HG02588 (cell line): ENCODE measurements at regions not wholly inside any gene's neighbourhood (a gene's known extent, or its start where the extent isn't known, plus 50 kb on each side); places are given as distances from the start of the nearest gene placed in this dataset.

ENCODE experiments used
- ATAC-seq: cut with Tn5 transposase; IDR thresholded peaks from one replicate; pipeline ENCODE4 v1.9.1; 2021; ENCODE audit warnings: mild to moderate bottlenecking, moderate library complexity; ENCODE audit not compliant: unreplicated experiment

DNA sequence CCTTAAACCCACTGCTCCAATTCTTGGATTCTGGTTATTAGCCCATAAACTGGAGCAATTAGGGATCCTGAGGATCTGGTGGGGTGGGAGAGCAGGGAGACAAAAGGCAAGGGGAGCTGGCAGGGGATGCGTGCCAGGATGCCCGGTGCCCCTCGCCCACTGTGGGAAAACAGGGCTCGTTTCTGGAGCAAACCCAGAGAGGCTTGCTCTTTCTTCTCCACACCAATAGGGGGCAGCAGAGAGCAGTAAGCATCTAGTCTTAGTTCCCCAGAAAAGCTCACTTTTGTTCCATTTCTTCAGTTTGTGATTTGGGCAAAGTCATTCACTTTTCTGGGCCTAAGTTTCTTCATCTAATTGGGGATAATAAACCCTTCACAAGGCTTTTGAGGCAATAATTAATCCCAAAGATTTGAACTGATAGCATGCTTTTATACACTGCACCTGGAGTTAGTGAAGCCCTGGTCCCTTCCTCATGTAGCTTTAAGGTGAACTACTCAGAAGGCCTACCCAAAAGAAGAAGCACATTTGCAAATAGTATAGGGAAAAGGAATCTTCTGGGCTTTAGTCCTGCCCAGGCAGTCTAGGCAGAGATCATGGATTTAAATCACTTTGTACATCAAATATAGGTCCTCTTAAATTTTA lies 160.6 kb upstream of the USP24 start:
- ATAC-seq: no peak

DNA sequence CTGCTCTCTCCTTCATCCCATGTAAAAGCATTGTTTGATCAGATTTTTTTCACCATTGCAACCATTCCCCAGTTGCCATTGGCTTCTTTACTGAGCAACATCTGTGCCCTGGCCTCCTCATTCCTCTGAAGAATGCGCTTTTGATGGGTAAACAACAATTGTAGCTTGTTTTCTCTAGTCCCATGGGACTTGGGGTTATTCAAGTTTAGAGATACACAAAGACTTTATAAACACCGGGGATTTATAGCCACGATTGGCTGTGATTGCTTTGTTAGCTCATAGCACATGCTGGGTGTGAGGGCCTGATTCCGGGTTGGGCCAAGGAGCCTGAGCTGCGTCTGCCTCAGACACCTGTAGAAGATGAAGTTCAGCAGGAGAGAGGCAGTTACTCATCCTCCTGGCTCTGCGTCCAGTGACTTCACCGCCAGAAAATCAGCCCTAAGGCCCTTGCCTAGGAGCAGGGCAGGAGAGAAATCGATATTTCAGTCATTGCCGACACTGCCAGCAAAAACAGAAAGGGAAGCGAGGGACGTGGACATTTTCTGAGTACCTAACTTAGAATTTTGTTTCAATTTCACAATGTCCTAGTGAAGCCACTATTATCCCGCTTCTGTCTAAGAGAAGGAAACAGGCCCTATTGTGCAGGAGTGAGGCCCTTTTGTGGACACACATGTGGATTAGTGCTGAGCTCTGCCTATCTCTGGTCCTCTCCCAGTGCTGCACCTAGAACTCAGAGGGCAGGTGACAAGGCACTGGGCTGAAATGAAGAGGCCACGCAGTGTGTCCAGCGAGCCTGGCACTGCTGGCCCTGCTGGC lies 159.8 kb upstream of the USP24 start:
- ATAC-seq: no peak

DNA sequence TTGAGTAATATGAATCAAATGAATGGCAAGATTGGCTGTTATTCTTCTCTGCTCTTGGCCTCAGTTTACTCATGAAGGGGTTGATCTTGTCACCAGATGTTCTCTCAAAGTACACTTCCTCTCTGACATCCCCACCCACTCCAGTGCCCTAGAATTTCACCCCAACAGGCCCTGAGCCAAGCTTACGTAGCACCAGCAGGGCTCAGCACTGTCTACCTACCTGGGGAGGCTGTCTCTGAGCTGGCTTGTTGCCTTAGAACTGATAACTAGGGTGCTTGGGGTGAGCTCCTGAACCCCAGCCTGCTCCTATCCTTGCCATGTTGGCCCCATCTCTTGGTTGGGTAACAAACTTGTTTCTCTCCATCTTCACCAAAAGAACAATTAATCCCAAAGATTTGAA lies 159.1 kb upstream of the USP24 start:
- ATAC-seq: no peak

DNA sequence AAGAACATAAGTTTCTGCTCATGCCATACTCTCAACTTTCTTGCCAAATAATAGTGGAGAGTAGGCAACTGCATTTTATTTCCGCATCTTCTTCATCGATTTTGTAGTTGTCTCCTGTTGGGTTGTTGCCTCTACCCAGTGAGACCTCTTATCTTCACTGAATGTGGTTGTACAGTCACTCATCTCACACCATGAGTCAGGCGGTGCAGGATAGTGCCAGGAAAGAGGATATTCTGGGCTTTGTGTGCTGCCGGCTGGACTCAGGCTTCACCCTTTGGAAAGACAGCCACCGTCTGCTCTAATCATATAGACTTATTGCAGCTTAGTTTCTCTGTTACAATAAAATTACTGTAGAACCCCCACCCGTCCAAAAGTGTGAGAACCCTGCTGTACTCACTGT lies 154.3 kb upstream of the USP24 start:
- ATAC-seq: no peak

DNA sequence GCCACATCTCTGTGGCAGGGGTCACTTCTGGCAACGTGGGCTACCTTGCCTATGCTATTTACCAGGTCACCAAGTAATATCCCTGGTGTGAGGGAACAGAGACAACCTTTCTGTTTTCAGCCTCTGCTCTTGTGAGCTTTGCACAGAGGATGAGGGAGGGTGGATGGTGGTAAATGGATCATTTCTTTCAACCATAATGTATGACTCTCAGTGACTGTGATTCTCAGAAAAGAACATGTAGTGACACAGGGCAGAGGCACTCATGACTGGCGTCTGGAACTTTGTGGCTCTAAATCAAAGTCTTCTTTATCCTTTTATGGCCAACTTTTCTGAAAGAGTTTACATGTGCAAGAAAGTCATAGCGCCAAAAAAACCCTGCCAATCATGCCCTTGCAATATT lies 153.5 kb upstream of the USP24 start:
- no peak for ATAC-seq

DNA sequence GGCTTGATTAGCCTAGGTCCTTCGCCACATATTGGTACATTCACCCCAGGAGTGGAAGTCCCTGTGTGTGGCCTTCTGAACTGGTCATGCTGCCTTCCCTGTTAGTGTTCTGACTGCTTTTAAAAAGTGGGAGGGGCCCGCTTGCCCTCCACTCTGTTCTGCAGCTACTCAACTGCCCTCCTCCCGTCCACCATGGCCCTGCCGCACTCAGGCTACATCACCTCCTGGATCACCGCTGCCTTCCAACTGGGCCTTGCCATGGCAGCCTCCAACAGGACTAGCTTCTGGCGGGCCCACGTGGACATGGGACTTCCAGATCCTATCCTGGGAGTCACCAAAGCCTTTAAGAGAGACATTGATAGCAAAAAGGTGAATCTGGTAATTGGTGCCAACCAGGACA lies 152.1 kb upstream of the USP24 start:
- no peak for ATAC-seq

DNA sequence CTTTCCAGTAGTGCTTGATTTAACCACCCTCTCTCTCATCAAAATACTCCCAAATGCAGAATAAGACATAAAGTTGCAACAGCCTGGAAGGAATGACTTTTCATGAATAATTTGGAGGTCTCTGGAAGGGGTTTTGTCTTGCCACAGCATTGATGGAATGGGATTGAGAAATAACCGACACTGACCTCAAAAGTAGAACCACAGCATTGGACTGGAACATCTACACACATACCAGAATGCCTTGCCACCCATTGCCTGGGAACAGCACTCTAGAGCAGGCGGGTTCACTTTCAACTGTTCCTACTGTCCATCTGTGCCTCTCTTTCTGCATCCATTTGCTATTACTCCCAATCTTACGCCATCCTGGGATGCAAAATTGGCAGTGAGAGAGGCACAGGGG lies 149.1 kb upstream of the USP24 start:
- no peak for ATAC-seq

DNA sequence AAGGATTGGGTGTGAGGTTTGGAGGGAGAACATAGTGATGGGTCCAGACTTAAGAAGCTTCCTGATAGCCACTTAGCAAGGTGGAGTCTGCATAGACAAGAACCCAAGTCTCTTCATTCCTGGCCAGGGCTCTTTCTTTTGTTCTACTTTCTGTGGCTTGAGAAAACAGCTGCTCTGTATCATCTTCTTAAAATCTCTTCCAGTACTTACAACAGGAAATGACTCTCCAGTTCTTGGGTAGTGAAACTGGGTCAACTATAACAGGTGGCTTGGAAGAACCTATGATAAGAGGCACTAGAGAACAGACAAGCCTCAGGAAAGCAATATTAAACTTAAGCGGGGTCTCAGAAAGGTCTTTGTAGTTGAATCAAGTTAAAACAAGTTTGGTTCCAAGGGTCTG lies 148.1 kb upstream of the USP24 start:
- ATAC-seq: no peak

DNA sequence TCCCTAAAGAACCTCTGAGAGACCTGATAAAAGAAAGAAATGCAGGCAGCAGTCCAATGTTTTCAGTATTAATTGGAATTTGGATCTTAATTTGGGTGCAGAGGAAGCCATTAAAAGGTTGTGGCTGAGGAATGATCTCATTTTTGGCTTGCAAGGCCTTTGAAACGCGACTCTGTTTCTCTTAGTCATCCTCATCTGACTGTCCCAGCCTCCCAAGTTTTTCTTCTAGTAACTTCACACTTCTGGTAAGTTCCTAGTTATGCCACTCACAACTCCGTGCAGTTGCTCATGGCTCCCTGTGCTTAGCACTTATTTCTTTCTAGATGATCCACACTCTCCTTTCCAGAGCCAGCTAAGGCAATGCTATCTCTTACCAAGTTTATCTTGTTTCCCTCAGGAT lies 147.4 kb upstream of the USP24 start:
- ATAC-seq: no peak

DNA sequence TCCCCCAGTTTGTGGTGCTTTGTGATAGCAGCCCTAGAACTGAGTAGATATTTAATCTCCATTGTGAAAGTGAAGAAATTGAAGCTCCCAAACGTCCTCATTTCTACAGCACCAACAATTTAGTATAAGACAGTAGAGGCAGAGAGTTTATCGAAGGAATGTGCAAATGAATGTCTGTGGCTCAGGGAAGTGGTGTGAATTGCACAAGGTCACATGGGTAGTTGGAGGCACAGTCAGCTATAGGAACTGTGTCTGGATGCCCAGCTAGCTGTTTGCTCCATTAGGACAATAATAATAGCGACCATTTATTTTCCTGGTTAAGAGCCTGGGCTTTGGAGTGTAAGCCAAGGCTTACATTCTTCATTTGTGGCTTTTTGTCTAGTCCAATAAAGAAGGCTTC lies 144.4 kb upstream of the USP24 start:
- ATAC-seq: no peak

DNA sequence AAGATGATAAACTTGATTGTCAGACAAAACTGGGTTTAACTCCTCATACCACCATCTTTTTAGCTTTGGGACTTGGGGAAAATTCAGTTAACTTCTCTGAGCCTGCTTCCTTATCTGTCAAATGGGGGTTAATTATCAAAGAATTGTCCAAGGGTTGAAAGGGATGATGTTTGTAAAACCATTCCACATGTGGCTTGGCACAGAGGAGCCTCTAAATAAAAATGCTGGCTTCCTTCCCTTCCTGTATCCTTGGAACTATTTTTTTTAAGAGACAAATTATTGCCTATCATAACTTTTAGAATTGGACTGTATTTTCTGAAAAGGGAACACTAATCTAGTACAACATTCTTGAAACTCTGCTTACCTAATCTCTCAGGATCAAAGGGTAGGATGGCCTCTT lies 143.4 kb upstream of the USP24 start:
- no peak for ATAC-seq

DNA sequence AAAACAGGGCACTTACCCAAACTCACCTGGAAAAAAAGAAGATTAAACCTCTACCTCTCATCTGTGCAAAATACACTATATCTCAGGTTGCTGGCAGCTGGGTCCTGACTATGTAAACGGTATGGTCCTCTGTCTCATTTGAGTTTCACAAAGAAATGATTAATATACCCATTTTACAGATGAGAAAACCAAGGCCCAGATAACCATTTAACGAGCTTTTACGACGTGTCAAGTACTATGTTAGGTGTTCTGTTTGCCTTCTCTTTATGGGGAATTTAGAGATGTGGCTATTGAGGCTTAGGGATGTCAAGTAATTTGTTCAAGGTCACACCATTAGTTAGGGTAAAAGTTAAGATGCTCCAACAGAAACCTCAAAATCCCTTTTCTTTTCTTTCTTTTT lies 140.4 kb upstream of the USP24 start:
- no peak for ATAC-seq

DNA sequence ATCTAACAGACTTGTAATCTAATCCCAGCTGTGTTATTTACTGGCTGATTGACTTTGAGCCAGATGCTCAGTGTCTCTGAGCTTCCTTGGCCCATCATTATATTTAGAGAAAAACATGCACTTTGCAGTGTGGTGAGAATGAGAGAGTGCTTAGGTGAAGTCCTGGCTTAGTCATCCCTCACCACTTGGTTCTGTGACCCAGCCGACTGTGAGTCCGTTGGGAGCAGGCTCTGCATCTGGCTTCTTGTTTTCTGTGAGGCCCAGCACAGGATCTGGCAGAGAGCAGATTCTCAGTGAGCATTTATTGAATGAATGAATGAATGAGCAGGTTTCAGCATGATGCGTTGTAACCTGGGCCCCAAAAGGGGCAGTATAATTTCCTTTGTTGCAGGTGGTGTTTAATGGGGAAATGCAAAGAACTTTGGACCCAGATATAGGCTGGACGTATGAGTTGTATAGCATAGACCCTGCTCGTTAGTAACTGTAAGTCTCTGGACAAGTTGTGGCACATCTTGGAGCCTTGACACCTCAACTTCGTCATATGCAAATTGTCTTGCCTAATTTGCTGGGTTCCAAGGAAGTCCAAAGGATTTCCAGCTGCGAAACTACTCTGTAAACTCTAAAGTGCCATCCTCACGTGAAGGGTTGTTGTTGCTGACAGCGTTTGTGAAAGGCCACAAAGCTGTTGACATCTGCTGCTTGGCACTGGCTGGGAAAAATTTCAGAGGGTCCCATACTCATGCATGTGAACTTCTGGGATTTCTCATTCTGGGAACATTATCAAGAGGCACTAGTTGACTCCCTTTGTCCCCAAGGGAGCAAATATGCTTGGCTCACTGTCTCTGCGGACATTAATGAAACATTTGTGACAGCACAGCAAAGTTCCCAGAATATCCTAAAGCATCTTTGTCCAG lies 138.8 kb upstream of the USP24 start:
- ATAC-seq: no peak

DNA sequence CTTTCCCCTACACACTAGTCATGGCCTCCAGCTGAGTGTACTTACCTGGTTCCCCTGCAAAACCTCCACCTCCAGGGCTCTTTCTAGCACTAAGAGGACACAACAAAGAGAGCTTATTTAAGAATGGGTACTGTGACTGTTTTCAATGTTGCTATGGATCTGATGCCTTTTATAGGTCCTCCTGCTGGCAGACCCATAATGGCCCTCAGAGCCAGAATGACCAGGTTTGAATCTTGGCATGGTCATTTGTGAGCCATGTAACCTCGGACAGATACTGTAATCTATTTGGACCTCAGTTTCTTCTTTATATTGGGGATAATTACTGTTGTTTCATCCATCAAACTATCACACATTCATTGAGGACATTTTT lies 137.6 kb upstream of the USP24 start:
- no peak for ATAC-seq

DNA sequence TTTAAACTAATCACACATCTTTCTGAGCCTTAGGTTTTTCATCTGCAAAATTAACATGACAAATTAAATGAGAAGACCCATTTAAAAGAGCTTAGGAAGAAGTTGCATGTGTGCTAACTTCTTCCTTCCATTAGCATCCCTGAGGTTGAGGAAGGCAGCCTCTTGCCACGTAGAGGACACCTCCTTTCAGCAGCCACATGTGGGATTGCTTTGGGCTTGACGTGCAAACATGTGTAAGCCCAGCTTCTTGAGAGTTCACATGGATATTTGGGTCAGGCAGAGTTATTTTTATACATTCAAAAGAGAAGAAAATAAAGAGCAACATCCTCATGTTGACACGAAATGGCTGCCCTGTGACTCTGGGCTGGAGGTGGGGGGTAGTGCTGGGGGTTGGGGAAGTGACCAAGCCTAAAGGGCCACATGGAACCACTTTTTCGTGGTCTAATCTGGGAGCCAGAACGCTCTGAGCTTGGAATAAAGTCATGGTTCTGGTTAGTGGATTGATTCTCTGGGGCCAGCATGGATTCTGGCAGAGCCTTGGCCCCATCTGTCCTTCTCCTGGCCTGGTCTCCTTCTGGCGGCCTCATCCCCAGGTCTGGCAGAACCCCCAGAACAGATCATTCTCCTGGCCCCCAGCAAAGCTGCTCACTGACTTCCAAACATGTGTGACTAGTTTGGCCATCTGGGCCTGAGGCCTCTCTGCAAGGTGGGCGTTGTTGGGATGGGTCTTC lies 137.1 kb upstream of the USP24 start:
- no peak for ATAC-seq

DNA sequence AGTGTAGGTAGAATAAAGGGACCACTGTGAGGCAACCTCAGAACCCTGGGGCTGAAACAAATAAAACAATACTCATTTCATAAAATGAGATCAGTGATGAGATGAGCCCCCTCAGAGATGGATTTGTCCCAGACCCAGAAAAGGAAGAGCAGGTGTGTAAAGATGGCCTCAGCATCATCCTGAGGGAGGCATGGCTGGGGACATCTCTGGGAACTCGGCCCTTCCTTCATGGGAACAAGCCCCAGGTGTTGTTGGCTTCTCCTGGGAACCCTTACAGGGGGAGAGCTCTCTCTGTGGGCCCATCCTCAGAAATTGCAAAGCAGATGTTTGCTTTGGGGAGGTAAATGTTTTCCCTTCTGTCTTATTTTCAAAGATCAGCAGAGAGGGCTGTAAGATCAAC lies 133.2 kb upstream of the USP24 start:
- ATAC-seq: no peak

DNA sequence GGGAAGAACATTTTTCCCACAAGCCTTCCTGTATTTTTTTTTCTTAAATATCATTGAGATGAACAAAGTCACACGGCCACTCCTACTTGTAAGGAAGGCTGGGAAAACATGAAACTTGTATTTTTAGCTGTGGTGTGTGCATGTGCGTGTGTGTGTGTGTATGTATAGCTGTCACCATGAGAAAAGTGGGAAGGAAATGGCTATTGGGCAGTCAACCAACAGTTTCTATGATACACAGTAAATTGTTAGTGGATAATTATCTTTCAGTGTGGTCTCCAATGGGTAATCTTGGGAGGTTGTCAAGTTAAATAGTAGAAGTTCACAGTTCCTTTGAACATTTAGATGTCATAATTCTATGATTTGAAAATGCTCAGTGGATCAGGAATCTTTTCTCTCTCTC lies 132.7 kb upstream of the USP24 start:
- no peak for ATAC-seq

DNA sequence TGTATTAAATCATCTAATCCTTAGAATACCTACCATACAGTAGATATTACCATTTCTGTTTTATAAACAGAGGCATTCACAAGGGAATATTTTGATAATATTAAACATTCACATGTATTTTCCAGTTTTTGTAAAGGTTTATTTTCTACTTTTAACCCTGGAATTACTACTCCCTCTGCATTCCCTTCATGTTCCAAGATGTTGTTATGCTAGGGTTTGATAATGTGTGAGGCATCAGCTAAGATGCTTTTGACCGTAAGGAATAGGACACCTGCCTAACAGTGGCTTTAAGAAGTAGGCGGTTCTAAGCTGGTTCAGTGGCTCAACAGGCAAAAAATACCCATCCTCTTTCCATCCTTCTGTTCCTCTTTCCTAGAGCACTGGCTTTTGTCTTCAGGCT lies 131.9 kb upstream of the USP24 start:
- no peak for ATAC-seq

DNA sequence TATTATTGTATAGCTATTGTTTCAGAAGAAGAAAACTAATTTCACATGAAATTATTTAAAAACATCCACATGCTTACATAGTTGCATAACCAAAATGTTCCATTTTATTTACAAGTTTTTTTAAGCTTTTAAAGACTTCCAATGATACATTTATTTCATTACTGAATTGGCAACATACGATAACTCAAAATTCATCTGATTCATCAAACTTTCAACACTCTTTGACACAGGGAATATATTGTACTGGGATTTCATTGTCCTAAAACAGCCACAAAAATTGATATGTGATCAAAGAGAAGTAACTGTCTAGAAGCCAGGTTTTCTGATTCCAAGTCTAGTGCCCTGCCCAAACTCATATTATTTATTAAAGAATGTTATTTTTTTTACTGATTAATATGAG lies 131.4 kb upstream of the USP24 start:
- ATAC-seq: no peak

DNA sequence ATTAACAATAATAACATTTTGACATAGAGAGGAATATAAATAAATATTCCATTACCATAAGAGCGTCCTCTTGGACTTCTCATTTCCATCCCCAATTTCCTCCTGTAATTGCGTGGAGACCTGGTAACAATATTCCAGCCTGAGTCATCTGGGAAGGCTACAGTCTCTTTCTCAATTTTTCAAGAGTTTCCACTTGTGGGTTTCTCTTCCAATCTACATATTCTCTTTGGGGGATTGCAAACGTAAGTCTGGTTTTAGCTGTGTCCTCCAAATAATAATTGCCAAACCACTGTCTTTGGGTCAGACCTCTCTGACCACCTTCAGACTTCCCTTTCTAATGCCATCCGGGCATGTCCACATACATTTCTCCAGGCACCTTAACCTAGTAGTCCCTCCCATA lies 124.5 kb upstream of the USP24 start:
- no peak for ATAC-seq

DNA sequence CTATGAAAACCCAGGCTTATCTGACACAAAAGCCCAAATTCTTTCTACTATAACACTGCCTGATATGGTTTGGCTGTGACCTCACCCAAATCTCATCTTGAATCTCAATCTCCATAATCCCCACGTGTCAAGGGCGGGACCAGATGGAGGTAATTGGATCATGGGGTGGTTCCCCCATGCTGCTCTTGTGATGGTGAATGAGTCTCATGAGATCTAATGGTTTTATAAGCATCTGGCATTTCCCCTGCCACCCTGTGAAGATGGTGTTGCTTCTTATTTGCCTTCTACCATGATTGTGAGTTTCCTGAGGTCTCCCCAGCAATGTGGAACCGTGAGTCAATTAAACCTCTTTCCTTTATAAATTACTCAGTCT lies 123.3 kb upstream of the USP24 start:
- no peak for ATAC-seq
